ENCODE measurements at regions not wholly inside any gene's neighbourhood (a gene's known extent, or its start where the extent isn't known, plus 50 kb on each side); places are given as distances from the start of the nearest gene placed in this dataset.

DNA sequence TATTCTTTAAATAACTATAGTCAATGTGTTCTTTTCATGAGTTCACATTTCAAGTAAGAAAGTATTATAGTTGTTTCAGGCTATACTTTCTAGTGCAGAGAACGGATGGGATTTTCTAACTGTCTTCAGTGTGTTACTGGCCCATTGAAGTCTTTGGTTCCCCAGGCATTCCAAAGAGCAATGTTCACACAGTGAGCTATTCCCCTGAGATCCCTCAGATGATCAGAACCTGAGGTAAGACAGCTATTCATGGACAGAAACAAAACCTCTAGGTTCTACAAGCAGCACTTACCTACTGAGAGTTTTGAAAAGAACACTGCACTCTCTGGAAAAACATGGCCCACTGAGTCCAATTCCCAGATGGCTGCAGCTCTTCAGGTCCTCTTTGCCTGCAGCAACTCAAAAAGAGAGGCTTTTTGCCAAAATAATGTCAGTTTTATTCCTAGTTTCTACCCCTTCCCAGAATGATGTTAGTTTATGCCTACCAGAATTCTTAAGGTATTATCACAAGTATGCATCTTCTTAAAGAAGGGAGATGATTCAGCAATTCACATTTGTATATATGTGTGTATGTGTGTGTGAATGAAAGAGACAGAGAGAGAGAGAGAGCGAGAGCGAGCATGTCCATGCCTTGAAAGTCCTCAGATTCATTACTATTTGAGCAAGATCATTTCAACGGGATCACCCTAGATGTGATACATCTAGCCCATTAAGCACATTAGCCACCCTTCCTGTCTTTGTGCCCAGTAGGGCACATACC is 146.1 kb downstream of the PDHA2 start:
- in situ Hi-C loops (cut with HindIII; ENCODE audit: low sequenced_read_pairs), result no loop called here

DNA sequence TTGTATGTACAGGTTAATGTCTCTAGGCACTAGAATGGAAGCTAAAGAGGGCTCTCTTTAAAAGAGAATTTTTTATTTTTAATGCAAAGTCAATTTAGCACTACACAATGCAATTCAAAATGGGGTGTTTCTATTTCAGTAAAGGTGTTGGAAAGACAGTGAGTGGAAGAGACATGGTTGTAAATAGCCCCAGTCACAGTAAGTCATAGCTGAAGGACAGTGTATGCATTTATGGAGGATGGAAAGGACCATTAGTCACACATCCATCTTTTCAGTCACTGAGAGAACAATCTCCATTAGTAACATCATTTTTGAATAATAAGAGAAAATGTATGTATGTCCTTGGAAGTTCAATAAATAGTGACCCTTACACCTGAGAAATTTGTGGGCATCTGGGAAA is 148.0 kb downstream of the PDHA2 start:
- in situ Hi-C loops (cut with HindIII; ENCODE audit: low sequenced_read_pairs), result no loop called here

- in situ Hi-C loops (cut with HindIII; ENCODE audit: low sequenced_read_pairs), result no loop called here
Measured at GRCh38 chr4:95998311-95998710, 158.4 kb downstream of the PDHA2 start.

DNA sequence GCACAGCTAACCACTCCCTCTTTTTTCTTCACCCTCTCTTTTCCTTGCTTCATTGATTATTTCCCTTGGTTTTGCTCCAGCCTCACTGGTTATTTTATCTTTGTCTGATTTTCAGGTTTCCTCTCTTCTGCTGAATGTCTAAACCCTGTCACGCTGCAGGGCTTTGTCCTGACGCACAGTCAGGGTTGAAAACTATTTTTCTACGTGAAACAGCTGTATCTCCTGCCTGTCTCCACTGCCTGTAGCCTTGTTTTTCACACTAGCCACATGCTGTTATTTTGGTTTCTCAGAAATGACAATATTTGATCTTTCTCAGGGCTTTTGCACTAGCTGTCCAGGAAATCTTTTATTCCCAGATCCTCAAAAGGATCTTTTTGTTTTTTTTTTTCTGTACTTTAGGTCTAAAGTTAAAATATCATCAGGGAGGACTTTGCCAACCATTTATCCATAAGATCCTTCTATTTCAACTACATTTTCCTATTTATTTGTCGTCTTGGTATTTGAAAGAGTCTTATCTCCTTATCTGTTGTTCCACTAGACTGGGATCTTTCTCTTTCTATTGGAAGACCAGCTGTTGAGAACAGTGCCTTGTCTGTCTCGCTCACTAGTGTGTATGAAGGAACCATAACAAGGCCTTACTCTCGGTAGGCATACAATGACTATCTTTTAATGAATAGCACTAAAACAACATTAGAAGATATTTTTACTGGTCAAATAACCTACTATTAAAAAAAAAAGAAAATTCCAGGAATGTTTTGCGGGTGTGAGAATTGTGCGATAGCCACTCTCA is 164.3 kb downstream of the PDHA2 start:
- in situ Hi-C loops (cut with HindIII; ENCODE audit: low sequenced_read_pairs), result no loop called here

GRCh38 chr4:96009427-96010119 is 169.7 kb downstream of the PDHA2 start:
- in situ Hi-C loops (cut with HindIII; ENCODE audit: low sequenced_read_pairs), result no loop called here

GRCh38 chr4:96012687-96013086 is 172.8 kb downstream of the PDHA2 start:
- in situ Hi-C loops (cut with HindIII; ENCODE audit: low sequenced_read_pairs), result no loop called here

DNA sequence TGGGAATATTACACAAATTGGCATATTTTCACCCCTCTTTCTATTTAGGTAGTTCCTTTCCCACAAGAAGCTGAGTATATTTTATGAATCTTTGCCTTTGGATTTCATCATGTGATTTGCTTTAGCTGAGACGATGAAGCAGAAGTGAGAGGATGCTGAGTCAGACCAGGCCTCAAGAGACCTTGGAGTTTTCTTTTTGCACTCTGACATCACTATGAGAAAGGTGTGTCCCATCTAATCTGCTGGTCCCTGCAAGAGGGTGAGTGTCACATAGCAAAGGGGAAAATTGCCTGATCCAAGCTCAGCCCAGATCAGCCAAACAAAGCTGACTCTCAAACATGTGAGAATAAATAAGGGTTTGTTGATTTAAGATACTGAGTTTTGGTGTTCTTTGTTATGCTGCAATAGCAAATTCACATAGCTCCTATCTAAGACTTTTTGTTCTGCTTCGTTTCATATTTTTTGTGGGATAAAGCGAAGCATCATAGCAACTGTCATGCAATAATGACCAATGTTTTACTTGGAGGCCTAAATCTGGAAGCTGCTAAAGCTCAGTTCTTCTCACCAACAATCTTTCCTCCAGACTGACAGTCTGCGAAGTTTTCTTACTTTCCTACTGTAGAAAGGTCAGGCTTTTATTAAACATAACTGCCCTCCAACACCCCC is 176.9 kb downstream of the PDHA2 start:
- in situ Hi-C loops (cut with HindIII; ENCODE audit: low sequenced_read_pairs), result no loop called here

DNA sequence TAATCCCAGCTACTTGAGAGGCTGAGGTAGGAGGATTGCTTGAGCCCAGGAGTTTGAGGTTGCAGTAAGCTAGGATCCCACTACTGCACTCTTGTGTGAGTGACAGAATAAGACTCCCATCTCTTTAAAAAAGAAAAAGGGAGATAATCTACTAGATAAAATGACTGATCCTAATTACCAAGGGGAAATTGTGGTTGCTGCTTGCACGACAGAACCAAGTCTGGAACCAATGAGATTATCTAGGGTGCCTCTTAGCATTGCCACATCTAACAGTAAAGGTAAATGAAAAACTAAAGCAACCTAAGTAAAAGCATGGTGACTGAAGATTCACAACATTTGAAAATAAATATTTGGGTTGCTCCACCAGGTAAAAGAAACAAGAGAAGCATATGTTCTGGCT is 185.1 kb downstream of the PDHA2 start:
- in situ Hi-C loops (cut with HindIII; ENCODE audit: low sequenced_read_pairs), result no loop called here

GRCh38 chr4:96035727-96036126 is 195.8 kb downstream of the PDHA2 start:
- in situ Hi-C loops (cut with HindIII; ENCODE audit: low sequenced_read_pairs), result no loop called here

DNA sequence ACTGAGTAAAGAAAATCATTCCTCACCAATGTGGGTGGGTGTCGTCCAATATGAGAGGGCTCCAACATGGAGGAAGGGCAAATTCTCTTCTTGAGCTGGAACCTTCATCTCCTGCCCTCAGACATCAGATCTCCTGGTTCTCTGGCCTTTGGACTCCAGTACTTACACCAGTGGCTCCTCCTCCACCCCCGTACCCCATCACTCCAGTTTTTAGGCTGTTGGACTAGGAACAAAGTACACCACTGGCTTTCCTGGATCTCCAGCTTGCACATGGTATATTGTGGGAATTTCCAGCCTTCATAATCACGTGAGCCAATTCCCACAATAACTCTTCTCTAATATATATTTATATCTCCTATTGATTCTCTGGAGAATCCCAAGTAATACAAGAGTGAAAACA is 196.9 kb downstream of the PDHA2 start:
- in situ Hi-C loops (cut with HindIII; ENCODE audit: low sequenced_read_pairs), result no loop called here

DNA sequence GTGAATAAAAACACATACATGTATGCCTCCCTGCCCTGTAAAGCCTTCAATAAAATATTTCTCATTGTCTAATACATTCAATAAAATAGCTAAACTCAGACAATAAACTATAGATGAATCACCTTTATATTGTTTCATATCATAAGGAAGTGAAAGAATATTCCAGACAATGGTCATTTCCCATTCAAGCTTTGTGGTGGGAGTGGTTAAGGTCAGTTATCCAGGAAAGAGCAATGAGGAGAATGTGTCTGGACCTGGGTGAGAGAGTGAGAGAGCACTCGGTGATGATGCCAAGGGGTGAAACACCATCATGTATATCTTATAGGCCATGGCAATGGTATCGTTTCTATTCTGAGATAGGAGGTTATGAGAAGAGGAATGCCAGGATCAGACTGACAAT is 197.8 kb downstream of the PDHA2 start:
- in situ Hi-C loops (cut with HindIII; ENCODE audit: low sequenced_read_pairs), result no loop called here

DNA sequence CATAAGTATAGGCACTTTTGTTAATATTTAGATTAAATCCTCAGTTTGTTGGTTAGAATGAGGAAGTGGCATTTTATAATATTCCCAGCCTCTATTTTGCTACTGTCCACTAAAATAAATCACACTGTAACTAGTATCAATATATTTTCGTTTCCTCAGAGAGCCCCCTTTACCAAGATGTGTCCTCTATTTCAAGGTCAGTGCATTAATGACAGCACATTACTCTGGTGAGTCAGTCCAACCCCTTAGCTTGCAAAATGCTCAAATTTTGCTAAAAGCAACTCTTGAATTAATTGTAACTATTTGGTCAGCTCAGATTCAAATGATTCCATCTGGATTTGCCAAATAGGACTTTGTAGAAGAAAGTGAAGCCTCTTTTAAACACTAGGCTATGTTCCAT is 199.3 kb downstream of the PDHA2 start:
- in situ Hi-C loops (cut with HindIII; ENCODE audit: low sequenced_read_pairs), result no loop called here

DNA sequence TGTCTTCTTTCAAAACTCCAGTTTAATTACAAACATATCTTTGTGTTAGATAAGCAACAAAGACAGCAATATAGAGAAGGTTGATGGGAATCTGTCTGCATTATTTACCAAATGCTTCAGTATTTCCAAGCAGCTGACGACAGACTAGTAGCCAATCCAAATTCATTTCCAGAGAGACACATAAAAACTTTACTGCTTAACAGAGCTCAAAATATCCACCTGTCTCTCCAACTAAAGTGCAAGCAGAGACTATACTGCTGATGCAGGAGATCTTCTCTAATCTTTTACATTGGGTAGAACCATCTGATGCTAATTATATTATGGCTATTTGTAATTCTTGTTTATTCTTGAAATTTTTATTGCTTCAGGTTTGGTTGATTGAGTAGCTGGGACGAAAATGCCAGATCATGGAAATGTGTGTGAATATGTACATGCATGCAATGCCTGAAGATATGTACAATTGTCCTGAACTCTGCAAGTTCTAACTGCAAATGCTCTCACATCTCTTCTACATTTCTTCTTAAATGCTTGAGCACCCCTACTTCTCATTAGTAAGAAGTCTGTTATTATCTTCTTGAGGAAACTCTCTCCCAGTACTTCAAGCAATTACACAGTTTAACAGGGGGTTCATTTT is 200.0 kb downstream of the PDHA2 start:
- in situ Hi-C loops (cut with HindIII; ENCODE audit: low sequenced_read_pairs), result no loop called here

DNA sequence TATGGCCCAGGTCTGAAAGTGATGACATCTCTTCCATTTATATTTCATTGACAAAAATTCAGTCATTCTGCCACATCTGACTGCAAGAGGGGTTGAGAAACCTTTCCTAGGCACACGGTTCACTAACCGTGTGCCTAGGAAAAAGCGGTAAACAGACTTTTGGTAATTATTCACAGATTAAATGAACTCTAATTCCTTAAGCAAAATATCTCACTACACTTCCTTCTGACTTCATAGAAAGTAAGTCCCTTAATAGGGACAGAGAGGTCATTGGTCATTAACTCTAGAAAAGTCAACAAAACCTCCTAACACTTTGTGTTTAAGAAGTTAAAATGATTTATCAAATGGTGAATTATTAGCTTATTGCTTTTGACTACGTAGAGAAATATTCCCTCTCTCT is 205.1 kb downstream of the PDHA2 start:
- in situ Hi-C loops (cut with HindIII; ENCODE audit: low sequenced_read_pairs), result no loop called here

DNA sequence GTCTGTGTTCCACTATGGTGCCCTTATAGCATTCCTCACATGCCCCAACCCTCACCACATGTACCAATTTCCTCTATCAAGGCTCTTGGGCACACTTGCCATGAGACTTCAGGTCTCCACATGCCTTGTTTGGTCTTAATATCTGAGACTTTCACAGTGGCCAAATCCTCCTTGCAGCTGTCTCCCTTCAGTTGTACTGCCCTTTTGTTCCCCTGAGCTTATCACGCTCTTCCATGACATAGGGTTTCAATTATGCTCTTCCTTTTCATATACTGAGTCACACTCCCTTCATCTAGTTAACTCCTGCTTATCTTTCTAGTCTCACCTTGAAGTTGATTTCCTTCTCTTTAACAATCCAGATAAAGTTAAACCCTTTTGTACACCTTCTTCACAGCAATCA is 212.9 kb downstream of the PDHA2 start:
- in situ Hi-C loops (cut with HindIII; ENCODE audit: low sequenced_read_pairs), result no loop called here

DNA sequence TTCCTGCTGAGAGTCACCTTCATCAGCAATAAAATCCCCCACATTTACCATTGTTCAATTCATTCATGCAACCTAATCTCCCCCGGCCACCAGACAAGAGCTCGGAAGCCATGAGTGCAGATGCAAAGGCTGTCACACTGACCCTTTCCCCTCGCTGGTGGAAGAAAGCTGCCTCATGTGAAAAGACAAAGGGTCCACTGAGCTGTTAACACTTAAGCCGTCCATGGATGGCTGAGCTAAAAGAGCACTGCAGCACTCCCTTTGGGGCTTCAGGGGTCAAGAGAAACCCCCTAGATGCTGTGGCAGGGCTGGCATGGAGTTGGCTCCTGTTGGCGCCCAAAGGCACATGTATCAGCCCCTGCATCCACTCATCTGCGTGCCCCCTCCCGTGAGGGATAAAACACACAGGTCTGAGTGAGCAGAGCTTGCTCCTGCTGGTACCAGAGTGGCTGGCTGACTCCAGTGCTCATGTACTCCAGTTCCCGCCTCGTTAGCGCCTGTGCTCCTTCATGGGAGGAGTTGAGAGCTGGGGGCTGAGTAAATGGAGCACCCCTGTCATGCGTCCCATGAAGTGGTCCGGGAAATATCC is 216.5 kb downstream of the PDHA2 start:
- in situ Hi-C loops (cut with HindIII; ENCODE audit: low sequenced_read_pairs), result no loop called here

DNA sequence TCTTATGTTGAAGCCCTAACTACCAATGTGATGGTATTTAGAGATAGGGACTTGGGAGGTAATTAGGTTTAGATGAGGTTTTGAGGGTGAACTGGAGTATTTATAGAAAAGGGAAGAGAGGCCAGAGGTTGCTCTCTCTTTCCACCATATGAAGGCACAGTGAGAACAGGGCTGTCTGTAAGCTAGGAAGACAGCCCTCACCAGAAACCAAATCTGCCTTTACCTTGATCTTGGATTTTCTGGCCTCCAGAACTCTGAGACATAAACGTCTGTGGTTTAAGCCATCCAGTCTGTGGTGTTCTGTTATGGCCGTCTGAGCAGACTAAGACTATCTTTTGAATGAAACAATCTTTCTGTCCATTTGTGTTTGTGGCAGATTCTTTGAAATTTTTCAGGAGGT is 223.7 kb downstream of the PDHA2 start:
- in situ Hi-C loops (cut with HindIII; ENCODE audit: low sequenced_read_pairs), result no loop called here

- in situ Hi-C loops (cut with HindIII; ENCODE audit: low sequenced_read_pairs), result no loop called here
Measured at GRCh38 chr4:96073461-96073860, 233.6 kb downstream of the PDHA2 start.

DNA sequence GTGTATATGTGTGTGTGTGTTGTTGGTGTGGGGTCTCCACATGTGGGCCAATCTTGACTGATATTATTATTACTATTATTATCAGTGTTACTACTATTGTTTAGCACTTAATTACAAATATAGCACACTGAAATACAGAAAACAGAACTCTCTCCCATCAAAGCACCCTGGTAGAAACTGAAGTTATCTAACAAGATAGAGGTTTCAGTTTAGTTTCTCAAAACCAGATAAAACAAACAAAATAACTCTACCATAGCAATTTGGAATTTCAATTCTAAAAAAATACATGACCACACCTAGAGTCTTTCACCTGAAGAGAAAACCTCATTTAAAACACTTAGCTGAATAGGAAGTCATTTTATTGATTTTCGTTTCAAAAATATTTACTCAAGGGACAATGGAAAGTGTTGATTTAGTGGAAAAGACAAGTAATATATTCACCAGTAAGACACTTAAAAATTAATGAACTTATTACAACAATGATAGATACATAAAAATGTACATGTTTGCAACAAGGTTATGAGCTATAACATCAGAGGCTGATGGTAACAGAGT is 252.3 kb downstream of the PDHA2 start:
- in situ Hi-C loops (cut with HindIII; ENCODE audit: low sequenced_read_pairs), result no loop called here

- in situ Hi-C loops (cut with HindIII; ENCODE audit: low sequenced_read_pairs), result no loop called here
Measured at GRCh38 chr4:96093057-96093456, 253.2 kb downstream of the PDHA2 start.
